Lung (tissue), 11 donors: ENCODE measurements at regions not wholly inside any gene's neighbourhood (a gene's known extent, or its start where the extent isn't known, plus 50 kb on each side); places are given as distances from the start of the nearest gene placed in this dataset.
A peak's percentile ranks its signal among the peaks of the same experiment; 100 is the strongest.
"Not testable (repeated sequence)": the region's sequence is repeated elsewhere in the genome, so short reads cannot be mapped to it uniquely, and the experiment has no call there.

Experiments
- ATAC-seq: fragments of 200-7000 bp; cut with Tn5 transposase; one replicate; pipeline ENCODE4 v1.9.1; 2020; ENCODE audit warnings: moderate number of reproducible peaks; ENCODE audit not compliant: insufficient read depth, low FRiP score
- DNase-seq, 3 donors: peaks; one replicate each; pipeline ENCODE4 v3.0.0-alpha.2; 2013 to 2017
- H3K27ac ChIP-seq, 2 donors: one replicate each; pipeline ENCODE4 v1.5.1; 2013; ENCODE audit warnings: mild to moderate bottlenecking in 2 of 2, moderate library complexity in 2 of 2, control low read depth in 1 of 2, inconsistent platforms in 1 of 2, low read depth in 1 of 2, low read length in 1 of 2
- H3K27me3 ChIP-seq, 3 donors: one replicate each; pipeline ENCODE4 v1.5.1; 2013; ENCODE audit warnings: low read length in 2 of 3; ENCODE audit not compliant: control insufficient read depth in 3 of 3, insufficient read depth in 3 of 3
- H3K36me3 ChIP-seq, 4 donors: one replicate each; pipeline ENCODE4 v1.5.1; 2013; ENCODE audit warnings: low read length in 4 of 4, mild to moderate bottlenecking in 1 of 4, moderate library complexity in 1 of 4; ENCODE audit not compliant: control insufficient read depth in 4 of 4, insufficient read depth in 4 of 4
- H3K4me1 ChIP-seq, 5 donors: one replicate each; pipeline ENCODE4 v1.5.1; 2013; ENCODE audit warnings: low read length in 5 of 5, mild to moderate bottlenecking in 2 of 5, moderate library complexity in 1 of 5; ENCODE audit not compliant: control insufficient read depth in 5 of 5, insufficient read depth in 5 of 5
- H3K4me3 ChIP-seq: one replicate; pipeline ENCODE4 v1.5.1; 2013; ENCODE audit warnings: mild to moderate bottlenecking, control low read depth, moderate library complexity
- H3K9ac ChIP-seq, 2 donors: one replicate each; pipeline ENCODE4 v1.5.1; 2013; ENCODE audit warnings: low read length in 2 of 2, control low read depth in 1 of 2; ENCODE audit not compliant: insufficient read depth in 1 of 2
- H3K9me3 ChIP-seq, 4 donors: one replicate each; pipeline ENCODE4 v1.5.1; 2013; ENCODE audit warnings: low read length in 3 of 4, mild to moderate bottlenecking in 1 of 4, moderate library complexity in 1 of 4; ENCODE audit not compliant: control insufficient read depth in 4 of 4, insufficient read depth in 3 of 4
- CTCF ChIP-seq: IDR thresholded peaks from 2 replicates; pipeline ENCODE4 v1.5.1; 2012; ENCODE audit warnings: mild to moderate bottlenecking; ENCODE audit errors: control extremely low read depth, extremely low read depth
- WGBS, 2 donors: extraction: QIAGEN DNeasy Blood & Tissue Kit; methylation state at CpG; one replicate each; pipeline ENCODE4 v1.1.7; 2013; 5-methylcytosine and 5-hydroxymethylcytosine counted together
- donor health status: control.
- donor health status: control.
- donor health status: Bipolar disorder and iron deficiency.
- donor health status: healthy.
- donor health status: DM: yes; HTN: yes; CAD: no.

- Histone ChIP-seq H3K27me3 (no peaks in the 10 kb centered on the region), H3K27ac (no peak overlapping the region), H3K36me3 (no peaks in the 10 kb centered on the region), H3K9ac (no peak overlapping the region), H3K4me3 (no peak overlapping the region), H3K9me3 (peaks cover 0 to 7% (median 3%) of the 10 kb centered on the region in 4 donors), H3K4me1 (no peaks in the 10 kb centered on the region)
- ATAC-seq (no peak), DNase-seq (no peak)
- WGBS, 2 donors, result 84 to 90% methylated on average over 4 to 5 of the region's 5 CpGs
- no peak for TF ChIP-seq CTCF
These were observed 505.2 kb upstream of the SYNCRIP start for GRCh38 chr6:86147859-86148258.

- WGBS, 2 donors, result 92% methylated on average over 3 of the region's 3 CpGs
- Histone ChIP-seq H3K4me3 (no peak overlapping the region), H3K36me3 (no peaks in the 10 kb centered on the region), H3K27ac (no peak overlapping the region), H3K4me1 (no peaks in the 10 kb centered on the region), H3K9me3 (peaks cover 0 to 8% (median 4%) of the 10 kb centered on the region in 4 donors), H3K9ac (no peak overlapping the region), H3K27me3 (no peaks in the 10 kb centered on the region)
- DNase-seq (no peak), ATAC-seq (no peak)
- no peak for TF ChIP-seq CTCF
These were observed 504.6 kb upstream of the SYNCRIP start for GRCh38 chr6:86147311-86147710.

- H3K27ac ChIP-seq, H3K27me3 ChIP-seq, ATAC-seq, H3K4me3 ChIP-seq, H3K9ac ChIP-seq, H3K4me1 ChIP-seq, H3K9me3 ChIP-seq, H3K36me3 ChIP-seq: not testable (repeated sequence)
- WGBS, 2 donors, result 54 to 55% methylated on average over 3 of the region's 3 CpGs
- DNase-seq, result peak in 2 of 3 donors; percentile 18 to 22
These were observed 504.1 kb upstream of the SYNCRIP start for GRCh38 chr6:86146751-86147150.

GRCh38 chr6:86142326-86142725, 499.6 kb upstream of the SYNCRIP start:
- Histone ChIP-seq H3K27me3 (no peaks in the 10 kb centered on the region), H3K9me3 (peaks cover 0 to 6% (median 2%) of the 10 kb centered on the region in 4 donors), H3K4me3 (no peak overlapping the region), H3K36me3 (no peaks in the 10 kb centered on the region), H3K9ac (no peak overlapping the region), H3K27ac (no peak overlapping the region), H3K4me1 (no peaks in the 10 kb centered on the region)
- no peak for TF ChIP-seq CTCF
- no peak for DNase-seq
- WGBS, 2 donors, result 59 to 74% methylated on average over 2 of the region's 2 CpGs
- ATAC-seq, result no peak
